ENCODE measurements at regions not wholly inside any gene's neighbourhood (a gene's known extent, or its start where the extent isn't known, plus 50 kb on each side); places are given as distances from the start of the nearest gene placed in this dataset.

GRCh38 chr5:93145019-93145418 is 436.0 kb downstream of the NR2F1-AS1 start:
- TF ChIP-seq, protein P1, sequence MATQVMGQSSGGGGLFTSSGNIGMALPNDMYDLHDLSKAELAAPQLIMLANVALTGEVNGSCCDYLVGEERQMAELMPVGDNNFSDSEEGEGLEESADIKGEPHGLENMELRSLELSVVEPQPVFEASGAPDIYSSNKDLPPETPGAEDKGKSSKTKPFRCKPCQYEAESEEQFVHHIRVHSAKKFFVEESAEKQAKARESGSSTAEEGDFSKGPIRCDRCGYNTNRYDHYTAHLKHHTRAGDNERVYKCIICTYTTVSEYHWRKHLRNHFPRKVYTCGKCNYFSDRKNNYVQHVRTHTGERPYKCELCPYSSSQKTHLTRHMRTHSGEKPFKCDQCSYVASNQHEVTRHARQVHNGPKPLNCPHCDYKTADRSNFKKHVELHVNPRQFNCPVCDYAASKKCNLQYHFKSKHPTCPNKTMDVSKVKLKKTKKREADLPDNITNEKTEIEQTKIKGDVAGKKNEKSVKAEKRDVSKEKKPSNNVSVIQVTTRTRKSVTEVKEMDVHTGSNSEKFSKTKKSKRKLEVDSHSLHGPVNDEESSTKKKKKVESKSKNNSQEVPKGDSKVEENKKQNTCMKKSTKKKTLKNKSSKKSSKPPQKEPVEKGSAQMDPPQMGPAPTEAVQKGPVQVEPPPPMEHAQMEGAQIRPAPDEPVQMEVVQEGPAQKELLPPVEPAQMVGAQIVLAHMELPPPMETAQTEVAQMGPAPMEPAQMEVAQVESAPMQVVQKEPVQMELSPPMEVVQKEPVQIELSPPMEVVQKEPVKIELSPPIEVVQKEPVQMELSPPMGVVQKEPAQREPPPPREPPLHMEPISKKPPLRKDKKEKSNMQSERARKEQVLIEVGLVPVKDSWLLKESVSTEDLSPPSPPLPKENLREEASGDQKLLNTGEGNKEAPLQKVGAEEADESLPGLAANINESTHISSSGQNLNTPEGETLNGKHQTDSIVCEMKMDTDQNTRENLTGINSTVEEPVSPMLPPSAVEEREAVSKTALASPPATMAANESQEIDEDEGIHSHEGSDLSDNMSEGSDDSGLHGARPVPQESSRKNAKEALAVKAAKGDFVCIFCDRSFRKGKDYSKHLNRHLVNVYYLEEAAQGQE (IDR thresholded peaks at IDR 0.05; ENCODE audit: insufficient replicate concordance, low read depth), result no peak
- TF ChIP-seq, protein P2, sequence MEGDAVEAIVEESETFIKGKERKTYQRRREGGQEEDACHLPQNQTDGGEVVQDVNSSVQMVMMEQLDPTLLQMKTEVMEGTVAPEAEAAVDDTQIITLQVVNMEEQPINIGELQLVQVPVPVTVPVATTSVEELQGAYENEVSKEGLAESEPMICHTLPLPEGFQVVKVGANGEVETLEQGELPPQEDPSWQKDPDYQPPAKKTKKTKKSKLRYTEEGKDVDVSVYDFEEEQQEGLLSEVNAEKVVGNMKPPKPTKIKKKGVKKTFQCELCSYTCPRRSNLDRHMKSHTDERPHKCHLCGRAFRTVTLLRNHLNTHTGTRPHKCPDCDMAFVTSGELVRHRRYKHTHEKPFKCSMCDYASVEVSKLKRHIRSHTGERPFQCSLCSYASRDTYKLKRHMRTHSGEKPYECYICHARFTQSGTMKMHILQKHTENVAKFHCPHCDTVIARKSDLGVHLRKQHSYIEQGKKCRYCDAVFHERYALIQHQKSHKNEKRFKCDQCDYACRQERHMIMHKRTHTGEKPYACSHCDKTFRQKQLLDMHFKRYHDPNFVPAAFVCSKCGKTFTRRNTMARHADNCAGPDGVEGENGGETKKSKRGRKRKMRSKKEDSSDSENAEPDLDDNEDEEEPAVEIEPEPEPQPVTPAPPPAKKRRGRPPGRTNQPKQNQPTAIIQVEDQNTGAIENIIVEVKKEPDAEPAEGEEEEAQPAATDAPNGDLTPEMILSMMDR (IDR thresholded peaks at IDR 0.05; ENCODE audit: insufficient read depth, low read length), result no peak

Data from HL-60 (cell line).